HCT116 (cell line): ENCODE measurements at regions not wholly inside any gene's neighbourhood (a gene's known extent, or its start where the extent isn't known, plus 50 kb on each side); places are given as distances from the start of the nearest gene placed in this dataset.

Experiments used
- TCF7L2 ChIP-seq: IDR thresholded peaks from 2 replicates; pipeline ENCODE4 v1.7.0; 2011; ENCODE audit warnings: borderline replicate concordance, inconsistent platforms; ENCODE audit not compliant: insufficient read depth, insufficient read length; ENCODE audit errors: extremely low read depth
- TF ChIP-seq, protein P1 (sequence below), 3 experiments: fragments of 200-600 bp in 1 of 3; sonication (generic) in 1 of 3; IDR thresholded peaks in 2 of 3; conservative IDR thresholded peaks in 1 of 3; 2 replicates each; pipeline ENCODE4 v1.5.1; 2012 to 2017; ENCODE audit warnings: low read depth in 2 of 3, low read length in 2 of 3, antibody characterized with exemption in 1 of 3, borderline replicate concordance in 1 of 3, control low read depth in 1 of 3, mild to moderate bottlenecking in 1 of 3, mixed read lengths in 1 of 3, mixed run types in 1 of 3, moderate library complexity in 1 of 3; ENCODE audit not compliant: insufficient read depth in 1 of 3

DNA sequence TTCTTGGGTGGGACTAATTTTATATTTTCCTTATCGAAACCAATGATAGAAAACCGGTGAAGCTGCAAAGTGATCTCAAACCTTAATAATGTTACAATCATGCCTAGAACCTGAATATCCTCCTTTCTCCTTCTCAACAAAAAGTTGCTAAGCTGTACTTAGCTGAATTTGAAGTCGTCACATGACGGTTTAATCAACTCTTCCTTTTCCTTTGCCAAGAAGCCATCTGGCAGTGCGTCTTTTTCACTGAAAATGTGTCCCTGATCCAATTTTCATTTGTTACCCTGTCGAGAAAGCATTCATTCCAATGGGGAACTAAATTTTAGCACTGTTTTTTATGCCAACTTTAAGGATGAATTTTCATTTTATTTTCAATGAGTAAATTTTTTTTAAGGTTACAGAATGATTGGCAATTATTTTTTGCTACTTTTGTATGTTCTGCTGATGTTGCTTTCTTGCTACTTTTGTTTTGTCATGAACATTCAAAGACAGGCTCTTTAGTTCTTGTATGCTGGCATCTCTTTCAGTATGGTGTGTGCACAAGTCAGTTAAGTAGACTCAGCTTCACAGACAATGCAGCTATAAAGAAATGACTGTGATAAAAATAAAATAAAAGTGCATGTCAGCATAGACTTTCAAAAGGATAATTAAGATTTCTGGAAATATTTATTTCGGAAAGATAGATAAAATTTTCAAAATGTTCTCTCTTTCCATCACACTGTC is 980.0 kb downstream of the DNAJB9 start:
- TF ChIP-seq TCF7L2, result no peak
- TF ChIP-seq, protein P1, sequence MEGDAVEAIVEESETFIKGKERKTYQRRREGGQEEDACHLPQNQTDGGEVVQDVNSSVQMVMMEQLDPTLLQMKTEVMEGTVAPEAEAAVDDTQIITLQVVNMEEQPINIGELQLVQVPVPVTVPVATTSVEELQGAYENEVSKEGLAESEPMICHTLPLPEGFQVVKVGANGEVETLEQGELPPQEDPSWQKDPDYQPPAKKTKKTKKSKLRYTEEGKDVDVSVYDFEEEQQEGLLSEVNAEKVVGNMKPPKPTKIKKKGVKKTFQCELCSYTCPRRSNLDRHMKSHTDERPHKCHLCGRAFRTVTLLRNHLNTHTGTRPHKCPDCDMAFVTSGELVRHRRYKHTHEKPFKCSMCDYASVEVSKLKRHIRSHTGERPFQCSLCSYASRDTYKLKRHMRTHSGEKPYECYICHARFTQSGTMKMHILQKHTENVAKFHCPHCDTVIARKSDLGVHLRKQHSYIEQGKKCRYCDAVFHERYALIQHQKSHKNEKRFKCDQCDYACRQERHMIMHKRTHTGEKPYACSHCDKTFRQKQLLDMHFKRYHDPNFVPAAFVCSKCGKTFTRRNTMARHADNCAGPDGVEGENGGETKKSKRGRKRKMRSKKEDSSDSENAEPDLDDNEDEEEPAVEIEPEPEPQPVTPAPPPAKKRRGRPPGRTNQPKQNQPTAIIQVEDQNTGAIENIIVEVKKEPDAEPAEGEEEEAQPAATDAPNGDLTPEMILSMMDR (IDR thresholded peaks at IDR 0.05 in 2 of 3, conservative IDR thresholded peaks at IDR 0.05 in 1 of 3; ENCODE audit: borderline replicate concordance in 1 of 3, insufficient read depth in 1 of 3, low read depth in 2 of 3, low read length in 2 of 3), result no peak
